Endothelial cell of umbilical vein (primary cell): ENCODE measurements at regions not wholly inside any gene's neighbourhood (a gene's known extent, or its start where the extent isn't known, plus 50 kb on each side); places are given as distances from the start of the nearest gene placed in this dataset.

ENCODE experiments used
- BruUV-seq: library from RNA; stranded (reverse); fragments of 400-500 nt; replicated peaks from 2 replicates; lab custom pipeline; 2021; lab: Mats Ljungman, UMichigan
- CTCF ChIA-PET: fragments of 300-600, 350-600 bp; sonication (Branson Sonifier 250); formaldehyde crosslinking; loops from one replicate; lab custom pipeline; 2021; ENCODE audit warnings: antibody characterized with exemption, inconsistent platforms; lab: Charles Lee
- POLR2A ChIA-PET: fragments of 300-600, 350-600 bp; sonication (Branson Sonifier 250); formaldehyde crosslinking; loops from one replicate; lab custom pipeline; 2021; ENCODE audit warnings: antibody characterized with exemption, inconsistent platforms; lab: Charles Lee
- DNase-seq: peaks from one replicate; pipeline ENCODE4 v3.0.0-alpha.2; 2011; ENCODE audit warnings: low read depth, low spot score
- FAIRE-seq: peaks from 2 replicates; lab custom pipeline; 2011; peaks lifted over from hg19 to GRCh38; lab: Jason Lieb, UNC
- H2AFZ ChIP-seq: 2 replicates; pipeline ENCODE4 v1.6.0; 2012; ENCODE audit warnings: low read depth, low read length, control low read depth, inconsistent platforms
- H3K27ac ChIP-seq: 2 replicates; pipeline ENCODE4 v1.5.1; 2011; ENCODE audit warnings: low read depth, mild to moderate bottlenecking, control low read depth, low read length, moderate library complexity; ENCODE audit not compliant: insufficient read depth
- H3K27me3 ChIP-seq, 2 experiments: 2 replicates each; pipeline versions ENCODE4 v1.6.0 to v1.6.1; 2011; ENCODE audit warnings: low read length in 2 of 2, mixed read lengths in 1 of 2; ENCODE audit not compliant: control insufficient read depth in 2 of 2, insufficient read depth in 2 of 2
- H3K36me3 ChIP-seq, 2 experiments: 2 replicates in 1 of 2; 3 replicates in 1 of 2; pipeline ENCODE4 v1.5.1; 2011; ENCODE audit warnings: low read length in 2 of 2, mild to moderate bottlenecking in 1 of 2, moderate library complexity in 1 of 2; ENCODE audit not compliant: control insufficient read depth in 2 of 2, insufficient read depth in 2 of 2; ENCODE audit errors: extremely low read depth in 1 of 2
- H3K4me1 ChIP-seq: 3 replicates; pipeline ENCODE4 v1.5.1; 2011; ENCODE audit warnings: mild to moderate bottlenecking, low read length; ENCODE audit not compliant: control insufficient read depth, insufficient read depth; ENCODE audit errors: extremely low read depth
- H3K4me2 ChIP-seq: 2 replicates; pipeline ENCODE4 v1.6.1; 2011; ENCODE audit warnings: low read length, control low read depth, mixed read lengths; ENCODE audit not compliant: insufficient read depth
- H3K4me3 ChIP-seq, 3 experiments: fragments of 200-600 bp in 1 of 3; sonication (generic), shearing (Covaris generic) in 1 of 3; replicated peaks in 1 of 3; 2 replicates each; pipeline ENCODE4 v1.5.1; 2011 to 2016; ENCODE audit warnings: control low read depth in 3 of 3, low read length in 3 of 3, mild to moderate bottlenecking in 2 of 3, inconsistent platforms in 1 of 3, low read depth in 1 of 3, moderate library complexity in 1 of 3; ENCODE audit not compliant: insufficient read depth in 1 of 3
- H3K79me2 ChIP-seq: 2 replicates; pipeline ENCODE4 v1.6.0; 2012; ENCODE audit warnings: low read length, inconsistent platforms; ENCODE audit not compliant: control insufficient read depth, insufficient read depth
- H3K9ac ChIP-seq: replicated peaks from 2 replicates; pipeline ENCODE3; 2011; ENCODE audit warnings: low read length, control low read depth; ENCODE audit not compliant: insufficient read depth; ENCODE audit errors: extremely low read depth
- H3K9me1 ChIP-seq: replicated peaks from 3 replicates; pipeline ENCODE4 v1.6.0; 2011; ENCODE audit warnings: mild to moderate bottlenecking, low read length; ENCODE audit not compliant: control insufficient read depth, insufficient read depth; ENCODE audit errors: extremely low read depth
- H3K9me3 ChIP-seq: replicated peaks from 2 replicates; pipeline ENCODE4 v1.5.1; 2012; ENCODE audit warnings: low read length, inconsistent platforms; ENCODE audit not compliant: control insufficient read depth, insufficient read depth
- H4K20me1 ChIP-seq: replicated peaks from 2 replicates; pipeline ENCODE3; 2011; ENCODE audit warnings: mild to moderate bottlenecking, low read length; ENCODE audit not compliant: control insufficient read depth, insufficient read depth; ENCODE audit errors: extremely low read depth
- CTCF ChIP-seq, 2 donors: IDR thresholded peaks; 1 replicate in 1 of 2; 2 replicates in 1 of 2; pipeline ENCODE4 v1.5.1; 2011; ENCODE audit warnings: low read length in 2 of 2, mild to moderate bottlenecking in 2 of 2, moderate library complexity in 2 of 2, control low read depth in 1 of 2, inconsistent platforms in 1 of 2, low read depth in 1 of 2; ENCODE audit not compliant: insufficient read depth in 1 of 2; ENCODE audit errors: extremely low read depth in 1 of 2
- EZH2 ChIP-seq: IDR thresholded peaks from 2 replicates; pipeline ENCODE4 v1.6.1; 2012; ENCODE audit warnings: borderline replicate concordance, low read depth, mild to moderate bottlenecking, moderate library complexity, low read length, inconsistent platforms; ENCODE audit not compliant: severe bottlenecking
- FOS ChIP-seq: IDR thresholded peaks from 2 replicates; pipeline ENCODE4 v1.6.1; 2011; ENCODE audit warnings: mild to moderate bottlenecking, low read length, moderate library complexity, borderline replicate concordance; ENCODE audit not compliant: insufficient read depth
- GATA2 ChIP-seq: IDR thresholded peaks from 2 replicates; pipeline ENCODE4 v1.7.0; 2011; ENCODE audit warnings: low read depth, mild to moderate bottlenecking, moderate library complexity, mixed read lengths, low read length; ENCODE audit not compliant: insufficient read length, insufficient read depth
- JUN ChIP-seq: IDR thresholded peaks from 2 replicates; pipeline ENCODE4 v1.6.1; 2011; ENCODE audit warnings: borderline replicate concordance, low read depth; ENCODE audit not compliant: insufficient read length, insufficient read depth
- MAX ChIP-seq: IDR thresholded peaks from 2 replicates; pipeline ENCODE4 v1.6.1; 2011; ENCODE audit not compliant: insufficient read depth, insufficient read length
- MYC ChIP-seq: IDR thresholded peaks from one replicate; pipeline ENCODE4 v1.6.1; 2011; ENCODE audit warnings: mild to moderate bottlenecking, low read depth, low read length
- POLR2A ChIP-seq: IDR thresholded peaks from 2 replicates; pipeline ENCODE4 v1.6.1; 2012; ENCODE audit warnings: low read depth, mild to moderate bottlenecking, control low read depth, low read length
- POLR2AphosphoS5 ChIP-seq: IDR thresholded peaks from 2 replicates; pipeline ENCODE4 v1.6.1; 2012; ENCODE audit warnings: low read depth, mild to moderate bottlenecking, control low read depth, low read length, moderate library complexity; ENCODE audit not compliant: insufficient read depth
- dilution Hi-C: fragments of 300-500 bp; cut with MboI; formaldehyde crosslinking; loops from one replicate; pipeline ENCODE4 v1.15.0; 2019; ENCODE audit warnings: low sequenced_read_pairs; ENCODE audit not compliant: extremely low pct_ligation_motif_present
- intact Hi-C: fragments of 100-400 bp; cut with micrococcal nuclease; formaldehyde crosslinking; loops from one replicate; pipeline ENCODE4 v1.10.0; 2022

GRCh38 chr2:7966032-7966431 lies 715.8 kb upstream of the ID2 start:
- Histone ChIP-seq H3K79me2 (no peaks in the 10 kb centered on the region), H3K9me3 (peaks cover 9% of the 10 kb centered on the region), H3K36me3 (no peaks in the 10 kb centered on the region), H2AFZ (no peak overlapping the region), H3K27me3 (no peaks in the 10 kb centered on the region), H3K4me2 (no peak overlapping the region), H3K27ac (no peak overlapping the region), H3K4me3 (no peak overlapping the region), H3K9ac (no peak overlapping the region), H4K20me1 (no peaks in the 10 kb centered on the region), H3K4me1 (no peaks in the 10 kb centered on the region), H3K9me1 (no peaks in the 10 kb centered on the region)
- intact Hi-C loops: no loop called here
- CTCF ChIA-PET: no interaction called here
- TF ChIP-seq MYC (no peak), POLR2A (no peak)
- BruUV-seq: no TSS peak
- DNase-seq (no peak), FAIRE-seq (no peak)
- POLR2A ChIA-PET: no interaction called here
- dilution Hi-C loops: no loop called here

- no peaks in the 10 kb centered on the region for H4K20me1 ChIP-seq
- FAIRE-seq: no peak
- H2AFZ ChIP-seq: no peak overlapping the region
- no peak overlapping the region for H3K27ac ChIP-seq
- dilution Hi-C loops (no loop called here), intact Hi-C loops (no loop called here)
- H3K4me2 ChIP-seq: no peak overlapping the region
- H3K9ac ChIP-seq: no peak overlapping the region
- POLR2A ChIA-PET: no interaction called here
- no TSS peak for BruUV-seq
- CTCF ChIA-PET: no interaction called here
- H3K9me1 ChIP-seq: no peaks in the 10 kb centered on the region
- no peaks in the 10 kb centered on the region for H3K79me2 ChIP-seq
- no peaks in the 10 kb centered on the region for H3K27me3 ChIP-seq
- no peaks in the 10 kb centered on the region for H3K4me1 ChIP-seq
- DNase-seq: no peak
- H3K4me3 ChIP-seq: no peak overlapping the region
- no peaks in the 10 kb centered on the region for H3K36me3 ChIP-seq
- TF ChIP-seq FOS: no peak
- no peak for TF ChIP-seq GATA2
- no peak for TF ChIP-seq EZH2
- TF ChIP-seq POLR2AphosphoS5: no peak
- no peak for TF ChIP-seq MYC
- no peak for TF ChIP-seq POLR2A
- TF ChIP-seq CTCF (IDR thresholded peaks at IDR 0.05; ENCODE audit: extremely low read depth in 1 of 2, insufficient read depth in 1 of 2, low read depth in 1 of 2, low read length in 2 of 2): no peak
- no peak for TF ChIP-seq MAX
- TF ChIP-seq JUN: no peak
- peaks cover 7% of the 10 kb centered on the region for H3K9me3 ChIP-seq
These were observed 714.0 kb upstream of the ID2 start for GRCh38 chr2:7967707-7968405.
